ENCODE measurements at regions not wholly inside any gene's neighbourhood (a gene's known extent, or its start where the extent isn't known, plus 50 kb on each side); places are given as distances from the start of the nearest gene placed in this dataset.

- no peak for DNase-seq
Measured at GRCh38 chr2:180554330-180554729, 426.1 kb upstream of the UBE2E3 start.

GRCh38 chr2:180553094-180553715 is 427.2 kb upstream of the UBE2E3 start:
- no peaks in the 10 kb centered on the region for H3F3A ChIP-seq (ENCODE audit: insufficient read depth, low read length)
- no peaks in the 10 kb centered on the region for H3K36me3 ChIP-seq (replicated peaks; ENCODE audit: insufficient read depth, low read length)
- no peak for TF ChIP-seq CTCF (IDR thresholded peaks at IDR 0.05; ENCODE audit: low read length)
- no peak for TF ChIP-seq EZH2 (optimal IDR thresholded peaks at IDR 0.05; ENCODE audit: low read depth, low read length)
- no peak for TF ChIP-seq EZH2phosphoT487 (IDR thresholded peaks at IDR 0.05; ENCODE audit: low read length)
- no peaks in the 10 kb centered on the region for H4K20me1 ChIP-seq (ENCODE audit: insufficient read depth, low read length)
- H3K4me2 ChIP-seq (ENCODE audit: low read depth, low read length) = peak overlapping the region; percentile 58
- peak overlapping the region; percentile 55 for H3K9ac ChIP-seq (ENCODE audit: low read length)
- no peaks in the 10 kb centered on the region for H3K27me3 ChIP-seq (replicated peaks; ENCODE audit: insufficient read depth, low read length)
- DNase-seq = peak; percentile 50
- peak overlapping the region; percentile 56 for H3K4me3 ChIP-seq (ENCODE audit: low read length)
- 0 out of 2 replicates have a peak overlapping the region, but pooled peaks have one; percentile 24 for H3K27ac ChIP-seq (ENCODE audit: low read length)
- H3K4me1 ChIP-seq (ENCODE audit: low read length) = no peaks in the 10 kb centered on the region
- no peaks in the 10 kb centered on the region for H3K79me2 ChIP-seq (ENCODE audit: low read length)
- no peaks in the 10 kb centered on the region for H3K9me2 ChIP-seq (replicated peaks; ENCODE audit: insufficient read depth, low read length)
- H2AFZ ChIP-seq (ENCODE audit: low read length) = peak overlapping the region; percentile 74
- H3K9me3 ChIP-seq (replicated peaks; ENCODE audit: insufficient read depth, low read length) = no peaks in the 10 kb centered on the region

More at GRCh38 chr2:180554330-180554729, 426.1 kb upstream of the UBE2E3 start:
- Histone ChIP-seq H3K9ac (ENCODE audit: low read length) (no peak overlapping the region), H3F3A (ENCODE audit: insufficient read depth, low read length) (no peaks in the 10 kb centered on the region), H3K4me1 (ENCODE audit: low read length) (no peaks in the 10 kb centered on the region), H2AFZ (ENCODE audit: low read length) (no peak overlapping the region), H3K9me3 (replicated peaks; ENCODE audit: insufficient read depth, low read length) (no peaks in the 10 kb centered on the region), H3K4me3 (ENCODE audit: low read length) (no peak overlapping the region), H3K9me2 (replicated peaks; ENCODE audit: insufficient read depth, low read length) (no peaks in the 10 kb centered on the region), H3K79me2 (ENCODE audit: low read length) (no peaks in the 10 kb centered on the region), H4K20me1 (ENCODE audit: insufficient read depth, low read length) (no peaks in the 10 kb centered on the region), H3K36me3 (replicated peaks; ENCODE audit: insufficient read depth, low read length) (no peaks in the 10 kb centered on the region), H3K4me2 (ENCODE audit: low read depth, low read length) (no peak overlapping the region), H3K27ac (ENCODE audit: low read length) (no peak overlapping the region), H3K27me3 (replicated peaks; ENCODE audit: insufficient read depth, low read length) (no peaks in the 10 kb centered on the region)
- TF ChIP-seq EZH2 (optimal IDR thresholded peaks at IDR 0.05; ENCODE audit: low read depth, low read length) (no peak), EZH2phosphoT487 (IDR thresholded peaks at IDR 0.05; ENCODE audit: low read length) (no peak), CTCF (IDR thresholded peaks at IDR 0.05; ENCODE audit: low read length) (no peak)

GRCh38 chr2:180542511-180542910 is 437.9 kb upstream of the UBE2E3 start:
- Histone ChIP-seq H3K9me3 (replicated peaks; ENCODE audit: insufficient read depth, low read length) (no peaks in the 10 kb centered on the region), H3K9me2 (replicated peaks; ENCODE audit: insufficient read depth, low read length) (no peaks in the 10 kb centered on the region), H2AFZ (ENCODE audit: low read length) (no peak overlapping the region), H3K4me1 (ENCODE audit: low read length) (no peaks in the 10 kb centered on the region), H3K27me3 (replicated peaks; ENCODE audit: insufficient read depth, low read length) (no peaks in the 10 kb centered on the region), H3F3A (ENCODE audit: insufficient read depth, low read length) (no peaks in the 10 kb centered on the region), H4K20me1 (ENCODE audit: insufficient read depth, low read length) (no peaks in the 10 kb centered on the region), H3K79me2 (ENCODE audit: low read length) (no peaks in the 10 kb centered on the region), H3K36me3 (replicated peaks; ENCODE audit: insufficient read depth, low read length) (no peaks in the 10 kb centered on the region), H3K4me3 (ENCODE audit: low read length) (no peak overlapping the region), H3K4me2 (ENCODE audit: low read depth, low read length) (no peak overlapping the region), H3K27ac (ENCODE audit: low read length) (no peak overlapping the region), H3K9ac (ENCODE audit: low read length) (no peak overlapping the region)
- DNase-seq = no peak
- TF ChIP-seq CTCF (IDR thresholded peaks at IDR 0.05; ENCODE audit: low read length) (no peak), EZH2phosphoT487 (IDR thresholded peaks at IDR 0.05; ENCODE audit: low read length) (no peak), EZH2 (optimal IDR thresholded peaks at IDR 0.05; ENCODE audit: low read depth, low read length) (no peak)
